ENCODE measurements at regions not wholly inside any gene's neighbourhood (a gene's known extent, or its start where the extent isn't known, plus 50 kb on each side); places are given as distances from the start of the nearest gene placed in this dataset.

DNA sequence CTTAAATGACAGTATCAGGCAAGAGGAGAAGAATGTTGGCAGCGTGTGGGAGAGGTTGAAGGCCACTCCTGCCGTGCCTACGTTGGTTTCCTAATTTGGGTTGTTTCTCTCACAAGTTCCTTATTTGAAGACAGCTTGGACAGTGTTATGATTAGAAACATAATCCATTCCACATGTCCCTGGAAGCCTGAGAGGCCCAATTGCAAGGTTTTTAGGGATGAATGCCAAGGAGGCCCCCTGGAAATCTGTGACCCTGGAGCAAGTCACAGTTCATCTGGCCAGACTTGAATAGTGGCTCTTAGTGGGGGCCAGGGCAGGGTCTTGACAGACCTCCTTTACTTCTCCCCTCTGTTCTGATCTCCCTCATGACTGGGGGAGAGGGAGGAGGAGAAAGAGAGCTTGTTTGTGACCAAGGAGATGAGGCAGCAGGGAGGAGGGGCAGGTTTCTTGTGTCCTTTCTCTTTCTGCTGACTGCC, 584.4 kb upstream of the TBL1XR1 start:
- no peak for DNase-seq (ENCODE audit: low spot score)
- in situ Hi-C loops (cut with MboI; ENCODE audit: low pct_unique_long_range_greater_than_20kb, low sequenced_read_pairs, unreplicated experiment): loop anchor here (25.0 kb wide), 1 partner anchor 744 kb away; no protein-coding TSS in a partner anchor
- TF ChIP-seq, protein P1, sequence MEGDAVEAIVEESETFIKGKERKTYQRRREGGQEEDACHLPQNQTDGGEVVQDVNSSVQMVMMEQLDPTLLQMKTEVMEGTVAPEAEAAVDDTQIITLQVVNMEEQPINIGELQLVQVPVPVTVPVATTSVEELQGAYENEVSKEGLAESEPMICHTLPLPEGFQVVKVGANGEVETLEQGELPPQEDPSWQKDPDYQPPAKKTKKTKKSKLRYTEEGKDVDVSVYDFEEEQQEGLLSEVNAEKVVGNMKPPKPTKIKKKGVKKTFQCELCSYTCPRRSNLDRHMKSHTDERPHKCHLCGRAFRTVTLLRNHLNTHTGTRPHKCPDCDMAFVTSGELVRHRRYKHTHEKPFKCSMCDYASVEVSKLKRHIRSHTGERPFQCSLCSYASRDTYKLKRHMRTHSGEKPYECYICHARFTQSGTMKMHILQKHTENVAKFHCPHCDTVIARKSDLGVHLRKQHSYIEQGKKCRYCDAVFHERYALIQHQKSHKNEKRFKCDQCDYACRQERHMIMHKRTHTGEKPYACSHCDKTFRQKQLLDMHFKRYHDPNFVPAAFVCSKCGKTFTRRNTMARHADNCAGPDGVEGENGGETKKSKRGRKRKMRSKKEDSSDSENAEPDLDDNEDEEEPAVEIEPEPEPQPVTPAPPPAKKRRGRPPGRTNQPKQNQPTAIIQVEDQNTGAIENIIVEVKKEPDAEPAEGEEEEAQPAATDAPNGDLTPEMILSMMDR (IDR thresholded peaks at IDR 0.05; ENCODE audit: extremely low read depth, insufficient read depth, missing control alignments): no peak

DNA sequence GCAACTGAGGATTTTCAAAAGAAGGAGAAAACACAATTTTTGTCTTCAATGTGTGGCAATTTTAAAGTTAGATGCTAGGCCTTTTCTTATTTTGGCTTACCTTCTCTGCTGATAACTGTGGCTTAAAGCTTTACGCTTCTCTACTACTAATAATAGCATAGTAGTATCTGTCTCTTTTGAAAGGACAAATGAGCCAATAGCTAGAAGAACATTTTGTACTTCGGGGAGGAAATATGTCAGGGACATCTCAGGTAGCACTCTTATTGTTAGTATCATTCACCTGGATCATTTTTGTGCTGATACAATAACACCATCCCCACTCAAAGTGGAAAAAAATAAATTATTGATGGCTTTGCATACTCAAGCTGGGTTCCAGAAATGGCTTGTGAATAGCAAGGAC, 586.1 kb upstream of the TBL1XR1 start:
- DNase-seq (ENCODE audit: low spot score): no peak
- TF ChIP-seq, protein P1 (IDR thresholded peaks at IDR 0.05; ENCODE audit: extremely low read depth, insufficient read depth, missing control alignments): no peak
- in situ Hi-C loops (cut with MboI; ENCODE audit: low pct_unique_long_range_greater_than_20kb, low sequenced_read_pairs, unreplicated experiment): loop anchor here (25.0 kb wide), 1 partner anchor 746 kb away; no protein-coding TSS in a partner anchor

DNA sequence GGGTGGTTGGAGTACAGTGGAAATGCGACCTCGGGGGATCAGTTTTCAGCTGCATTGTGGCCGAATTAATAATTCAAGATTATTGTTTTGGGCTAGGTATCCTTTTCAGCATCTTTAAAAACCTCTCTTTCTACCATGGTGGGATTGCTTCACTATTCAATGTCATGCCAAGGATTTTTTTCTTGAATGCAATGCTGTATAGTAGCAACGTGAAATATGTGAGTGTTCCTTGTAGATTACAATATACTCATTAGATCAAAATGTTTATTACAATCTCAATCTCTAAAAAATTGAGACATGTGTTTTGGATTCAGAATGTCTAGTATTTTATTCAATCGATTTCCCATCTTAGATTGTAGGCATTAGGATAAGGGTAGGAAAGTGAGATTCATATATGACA, 586.5 kb upstream of the TBL1XR1 start:
- TF ChIP-seq, protein P1 (IDR thresholded peaks at IDR 0.05; ENCODE audit: extremely low read depth, insufficient read depth, missing control alignments): no peak
- in situ Hi-C loops (cut with MboI; ENCODE audit: low pct_unique_long_range_greater_than_20kb, low sequenced_read_pairs, unreplicated experiment): loop anchor here (25.0 kb wide), 1 partner anchor 746 kb away; no protein-coding TSS in a partner anchor
- no peak for DNase-seq (ENCODE audit: low spot score)

DNA sequence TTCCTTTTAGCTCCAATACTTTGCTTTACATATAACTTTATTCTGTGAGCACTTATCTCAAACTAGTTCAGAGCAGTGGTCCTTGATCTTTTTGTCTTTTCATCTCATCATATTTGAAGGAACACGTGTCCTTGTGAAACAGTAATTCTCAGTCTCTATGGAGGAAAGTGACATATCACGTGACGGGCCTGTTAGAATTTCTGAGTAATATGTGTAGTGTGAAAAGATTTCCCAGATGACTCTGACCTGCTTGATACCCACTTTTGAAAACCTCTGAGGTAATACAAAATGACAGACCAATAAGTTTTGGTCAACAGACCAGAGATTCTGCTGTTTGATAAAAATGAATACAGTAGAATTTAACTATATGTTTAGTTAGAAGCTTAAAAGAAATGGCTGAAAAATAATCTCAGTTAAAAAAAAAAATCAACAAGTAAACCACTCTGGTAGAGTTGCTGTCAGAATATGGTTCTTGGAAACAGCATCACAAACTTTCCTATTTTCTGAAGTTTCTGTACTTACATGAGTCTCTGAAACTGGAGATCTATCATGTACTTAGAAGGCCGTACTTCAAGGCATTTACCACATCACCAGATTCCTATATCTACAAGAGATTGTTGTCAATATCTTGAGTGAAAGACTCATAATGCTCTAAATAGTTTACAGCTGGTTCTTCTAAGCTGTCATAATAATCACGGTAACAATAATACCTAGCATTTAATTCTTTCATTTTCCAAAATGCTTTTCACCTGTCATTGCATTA, 590.2 kb upstream of the TBL1XR1 start:
- in situ Hi-C loops (cut with MboI; ENCODE audit: low pct_unique_long_range_greater_than_20kb, low sequenced_read_pairs, unreplicated experiment): loop anchor here (25.0 kb wide), 1 partner anchor 750 kb away; no protein-coding TSS in a partner anchor
- DNase-seq (ENCODE audit: low spot score): no peak
- TF ChIP-seq, protein P1 (IDR thresholded peaks at IDR 0.05; ENCODE audit: extremely low read depth, insufficient read depth, missing control alignments): no peak

DNA sequence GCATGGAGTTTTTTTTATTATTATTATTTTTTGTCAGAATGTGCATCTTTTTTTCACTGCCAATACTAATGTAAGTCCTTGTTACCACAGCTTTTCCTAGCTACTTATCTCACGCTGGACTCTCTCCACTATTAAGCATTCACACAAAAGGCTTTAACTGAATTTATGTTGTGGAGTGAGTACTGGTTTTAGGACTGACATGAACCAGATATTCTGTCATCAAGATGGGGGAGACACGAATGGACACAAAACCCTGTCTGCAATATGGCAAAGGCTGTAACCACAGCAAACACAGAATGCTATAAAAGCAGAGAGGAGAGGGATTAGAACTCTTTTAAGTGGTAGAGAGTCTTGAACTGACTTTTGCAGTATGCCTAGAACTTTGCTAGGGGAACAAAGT, 592.2 kb upstream of the TBL1XR1 start:
- in situ Hi-C loops (cut with MboI; ENCODE audit: low pct_unique_long_range_greater_than_20kb, low sequenced_read_pairs, unreplicated experiment): loop anchor here (25.0 kb wide), 1 partner anchor 752 kb away; no protein-coding TSS in a partner anchor
- no peak for DNase-seq (ENCODE audit: low spot score)
- TF ChIP-seq, protein P1 (IDR thresholded peaks at IDR 0.05; ENCODE audit: extremely low read depth, insufficient read depth, missing control alignments): no peak

DNA sequence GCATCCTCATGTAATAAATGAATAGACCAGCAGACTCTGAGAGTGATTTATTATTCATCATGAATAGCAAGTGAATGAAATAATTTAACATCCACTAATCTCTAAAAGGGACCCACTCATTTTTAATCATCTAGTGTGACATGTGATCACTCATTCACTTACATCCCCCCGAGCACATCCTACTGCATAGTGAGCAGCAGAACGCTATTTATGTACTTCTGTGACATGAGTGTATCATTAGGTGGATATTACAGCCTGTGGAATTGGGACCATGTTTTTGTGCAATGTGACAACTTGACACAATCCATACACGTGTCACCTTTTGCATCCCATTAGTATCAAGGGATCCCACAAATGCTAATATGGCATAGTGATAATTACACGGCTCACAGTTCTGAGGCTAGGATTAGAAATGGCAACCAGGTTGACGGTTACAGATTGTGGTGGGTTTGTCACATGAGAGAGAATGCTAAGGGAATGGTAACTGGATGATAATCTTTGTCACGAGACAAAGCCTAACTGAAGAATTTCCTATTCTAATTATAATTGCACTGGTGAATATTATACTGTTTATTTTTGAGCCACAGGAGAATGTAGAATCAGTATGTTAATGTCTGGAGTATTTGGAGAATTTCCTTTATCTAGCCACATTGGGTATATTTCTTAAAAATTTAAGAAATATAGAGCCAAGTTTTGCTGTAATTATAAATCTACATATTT, 595.2 kb upstream of the TBL1XR1 start:
- TF ChIP-seq, protein P1 (IDR thresholded peaks at IDR 0.05; ENCODE audit: extremely low read depth, insufficient read depth, missing control alignments): no peak
- no peak for DNase-seq (ENCODE audit: low spot score)
- in situ Hi-C loops (cut with MboI; ENCODE audit: low pct_unique_long_range_greater_than_20kb, low sequenced_read_pairs, unreplicated experiment): loop anchor here (25.0 kb wide), 1 partner anchor 755 kb away; no protein-coding TSS in a partner anchor
